ENCODE measurements at regions not wholly inside any gene's neighbourhood (a gene's known extent, or its start where the extent isn't known, plus 50 kb on each side); places are given as distances from the start of the nearest gene placed in this dataset.

DNA sequence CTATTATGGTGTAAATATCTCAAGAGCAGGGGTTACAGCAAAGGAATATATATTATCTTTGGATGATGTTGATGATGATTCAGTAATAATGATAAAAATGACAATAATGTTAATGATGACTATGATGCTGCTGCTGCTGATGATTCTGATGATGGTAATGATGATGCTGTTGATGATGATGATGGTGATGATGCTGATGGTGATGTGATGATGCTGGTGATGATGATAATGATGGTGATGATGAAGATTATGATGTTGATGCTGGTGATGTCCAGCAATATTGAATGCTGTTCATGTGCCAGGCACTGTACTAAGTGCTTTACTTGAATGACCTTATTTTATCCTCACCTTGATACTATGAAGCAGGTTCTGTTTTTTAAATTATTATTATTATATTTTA lies 226.0 kb upstream of the ANKH start:
- TF ChIP-seq, protein P1, sequence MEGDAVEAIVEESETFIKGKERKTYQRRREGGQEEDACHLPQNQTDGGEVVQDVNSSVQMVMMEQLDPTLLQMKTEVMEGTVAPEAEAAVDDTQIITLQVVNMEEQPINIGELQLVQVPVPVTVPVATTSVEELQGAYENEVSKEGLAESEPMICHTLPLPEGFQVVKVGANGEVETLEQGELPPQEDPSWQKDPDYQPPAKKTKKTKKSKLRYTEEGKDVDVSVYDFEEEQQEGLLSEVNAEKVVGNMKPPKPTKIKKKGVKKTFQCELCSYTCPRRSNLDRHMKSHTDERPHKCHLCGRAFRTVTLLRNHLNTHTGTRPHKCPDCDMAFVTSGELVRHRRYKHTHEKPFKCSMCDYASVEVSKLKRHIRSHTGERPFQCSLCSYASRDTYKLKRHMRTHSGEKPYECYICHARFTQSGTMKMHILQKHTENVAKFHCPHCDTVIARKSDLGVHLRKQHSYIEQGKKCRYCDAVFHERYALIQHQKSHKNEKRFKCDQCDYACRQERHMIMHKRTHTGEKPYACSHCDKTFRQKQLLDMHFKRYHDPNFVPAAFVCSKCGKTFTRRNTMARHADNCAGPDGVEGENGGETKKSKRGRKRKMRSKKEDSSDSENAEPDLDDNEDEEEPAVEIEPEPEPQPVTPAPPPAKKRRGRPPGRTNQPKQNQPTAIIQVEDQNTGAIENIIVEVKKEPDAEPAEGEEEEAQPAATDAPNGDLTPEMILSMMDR (IDR thresholded peaks at IDR 0.05; ENCODE audit: low read depth, low read length, poor library complexity, severe bottlenecking): no peak
- TF ChIP-seq EZH2phosphoT487 (IDR thresholded peaks at IDR 0.05; ENCODE audit: borderline replicate concordance, low read length): no peak

Data from DOHH2 (cell line).